HK-2 (cell line): ENCODE measurements at regions not wholly inside any gene's neighbourhood (a gene's known extent, or its start where the extent isn't known, plus 50 kb on each side); places are given as distances from the start of the nearest gene placed in this dataset.
A peak's percentile ranks its signal among the peaks of the same experiment; 100 is the strongest.

Experiments
- DNase-seq: peaks from one replicate; pipeline ENCODE4 v3.0.0-alpha.2; 2018; ENCODE audit not compliant: unreplicated experiment

- no peak for DNase-seq
Measured at GRCh38 chr14:76603713-76604112, 157.6 kb upstream of the VASH1 start.

GRCh38 chr14:76607510-76607909, 153.8 kb upstream of the VASH1 start:
- DNase-seq: no peak

GRCh38 chr14:76612654-76613053, 148.6 kb upstream of the VASH1 start:
- DNase-seq: no peak

- DNase-seq: no peak
Measured at GRCh38 chr14:76613616-76614015, 147.7 kb upstream of the VASH1 start.

- DNase-seq: no peak
Measured at GRCh38 chr14:76615331-76615730, 145.9 kb upstream of the VASH1 start.

GRCh38 chr14:76617440-76617839, 143.8 kb upstream of the VASH1 start:
- no peak for DNase-seq

GRCh38 chr14:76636602-76637001, 124.7 kb upstream of the VASH1 start:
- no peak for DNase-seq

GRCh38 chr14:76638841-76639240, 122.4 kb upstream of the VASH1 start:
- no peak for DNase-seq

- DNase-seq: no peak
Measured at GRCh38 chr14:76639606-76640229, 121.5 kb upstream of the VASH1 start.

GRCh38 chr14:76640923-76641395, 120.3 kb upstream of the VASH1 start:
- DNase-seq: no peak

- DNase-seq: no peak
Measured at GRCh38 chr14:76641541-76641940, 119.7 kb upstream of the VASH1 start.

- no peak for DNase-seq
Measured at GRCh38 chr14:76643887-76644286, 117.4 kb upstream of the VASH1 start.

GRCh38 chr14:76644855-76645518, 116.3 kb upstream of the VASH1 start:
- DNase-seq: peak; percentile 18

GRCh38 chr14:76647697-76648298, 113.5 kb upstream of the VASH1 start:
- peak; percentile 25 for DNase-seq

GRCh38 chr14:76651410-76652055, 109.7 kb upstream of the VASH1 start:
- DNase-seq: no peak

- no peak for DNase-seq
Measured at GRCh38 chr14:76653875-76654572, 107.2 kb upstream of the VASH1 start.

- no peak for DNase-seq
Measured at GRCh38 chr14:76654573-76655108, 106.6 kb upstream of the VASH1 start.

- no peak for DNase-seq
Measured at GRCh38 chr14:76655331-76655730, 105.9 kb upstream of the VASH1 start.

GRCh38 chr14:76656592-76656991, 104.7 kb upstream of the VASH1 start:
- DNase-seq: no peak

GRCh38 chr14:76657404-76657803, 103.9 kb upstream of the VASH1 start:
- no peak for DNase-seq

- no peak for DNase-seq
Measured at GRCh38 chr14:76657846-76658245, 103.4 kb upstream of the VASH1 start.

GRCh38 chr14:76662580-76662979, 98.7 kb upstream of the VASH1 start:
- DNase-seq: no peak
